ENCODE measurements at regions not wholly inside any gene's neighbourhood (a gene's known extent, or its start where the extent isn't known, plus 50 kb on each side); places are given as distances from the start of the nearest gene placed in this dataset.

DNA sequence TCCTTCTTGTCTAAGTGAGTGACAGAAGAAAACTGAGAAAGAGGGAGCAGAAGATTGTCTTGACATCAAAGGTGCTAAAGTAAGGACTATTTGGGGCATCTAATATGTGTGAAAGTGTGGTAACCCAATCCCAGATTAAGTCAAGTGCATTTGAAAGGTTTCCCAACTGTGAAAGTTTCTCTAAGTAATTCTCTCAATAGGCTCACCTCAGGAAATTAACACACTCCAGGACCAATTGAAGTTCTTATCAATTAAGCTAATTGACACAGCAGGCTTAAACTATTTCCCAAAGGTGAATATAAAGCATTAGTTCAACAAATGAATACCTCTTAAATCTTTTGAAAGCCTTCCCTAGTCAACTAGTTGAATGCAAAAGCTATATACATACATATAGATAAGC, 212.8 kb upstream of the FUT9 start:
- H2AFZ ChIP-seq (ENCODE audit: low read depth, low read length) = no peak overlapping the region
- no peak overlapping the region for H3K18ac ChIP-seq (ENCODE audit: low read depth in 1 of 2, low read length in 2 of 2)
- H4K8ac ChIP-seq (ENCODE audit: low read length) = no peak overlapping the region
- H3K9ac ChIP-seq (ENCODE audit: low read length) = no peak overlapping the region
- H2BK120ac ChIP-seq (ENCODE audit: low read depth, low read length) = no peak overlapping the region
- H3K4me2 ChIP-seq (ENCODE audit: low read length, poor library complexity, severe bottlenecking) = no peak overlapping the region
- H4K91ac ChIP-seq (ENCODE audit: low read length) = no peak overlapping the region
- no peak overlapping the region for H3K27ac ChIP-seq (ENCODE audit: low read length, poor library complexity, severe bottlenecking)
- H3K79me1 ChIP-seq (replicated peaks; ENCODE audit: low read length, poor library complexity, severe bottlenecking) = no peaks in the 10 kb centered on the region
- H3K36me3 ChIP-seq (ENCODE audit: control insufficient read depth in 1 of 2, insufficient read depth in 2 of 2, low read depth in 1 of 2, low read length in 2 of 2) = no peaks in the 10 kb centered on the region
- H3K27me3 ChIP-seq (ENCODE audit: control insufficient read depth in 1 of 2, insufficient read depth in 1 of 2, low read length in 2 of 2) = no peaks in the 10 kb centered on the region
- no peak overlapping the region for H3K4me3 ChIP-seq (ENCODE audit: insufficient read depth in 1 of 2, low read depth in 1 of 2, low read length in 2 of 2)
- H3K4ac ChIP-seq (ENCODE audit: low read depth in 1 of 2, low read length in 2 of 2) = no peak overlapping the region
- H3K14ac ChIP-seq (ENCODE audit: low read length in 2 of 2) = no peak overlapping the region
- H3K9me3 ChIP-seq (ENCODE audit: control insufficient read depth, low read length) = no peaks in the 10 kb centered on the region
- no peak overlapping the region for H3K23ac ChIP-seq (ENCODE audit: low read length in 2 of 2)
- H3K4me1 ChIP-seq (ENCODE audit: control insufficient read depth, insufficient read depth, low read depth, low read length) = no peaks in the 10 kb centered on the region
- DNase-seq = no peak
- no peak overlapping the region for H2BK12ac ChIP-seq (ENCODE audit: low read length in 2 of 2)
- H2BK15ac ChIP-seq (ENCODE audit: low read depth, poor library complexity, severe bottlenecking) = no peak overlapping the region
- no peak overlapping the region for H2AK5ac ChIP-seq (ENCODE audit: low read length, severe bottlenecking)
- H2BK5ac ChIP-seq (ENCODE audit: low read depth, low read length, poor library complexity, severe bottlenecking) = no peak overlapping the region

GRCh38 chr6:95803889-95804288, 211.9 kb upstream of the FUT9 start:
- Histone ChIP-seq H3K27me3 (ENCODE audit: control insufficient read depth in 1 of 2, insufficient read depth in 1 of 2, low read length in 2 of 2) (no peaks in the 10 kb centered on the region), H3K4ac (ENCODE audit: low read depth in 1 of 2, low read length in 2 of 2) (no peak overlapping the region), H2BK15ac (ENCODE audit: low read depth, poor library complexity, severe bottlenecking) (no peak overlapping the region), H3K4me2 (ENCODE audit: low read length, poor library complexity, severe bottlenecking) (no peak overlapping the region), H3K36me3 (ENCODE audit: control insufficient read depth in 1 of 2, insufficient read depth in 2 of 2, low read depth in 1 of 2, low read length in 2 of 2) (no peaks in the 10 kb centered on the region), H3K27ac (ENCODE audit: low read length, poor library complexity, severe bottlenecking) (no peak overlapping the region), H2BK5ac (ENCODE audit: low read depth, low read length, poor library complexity, severe bottlenecking) (no peak overlapping the region), H3K9ac (ENCODE audit: low read length) (no peak overlapping the region), H2AFZ (ENCODE audit: low read depth, low read length) (no peak overlapping the region), H3K79me1 (replicated peaks; ENCODE audit: low read length, poor library complexity, severe bottlenecking) (no peaks in the 10 kb centered on the region), H3K23ac (ENCODE audit: low read length in 2 of 2) (no peak overlapping the region), H2AK5ac (ENCODE audit: low read length, severe bottlenecking) (no peak overlapping the region), H3K14ac (ENCODE audit: low read length in 2 of 2) (no peak overlapping the region), H3K4me3 (ENCODE audit: insufficient read depth in 1 of 2, low read depth in 1 of 2, low read length in 2 of 2) (no peak overlapping the region), H3K9me3 (ENCODE audit: control insufficient read depth, low read length) (no peaks in the 10 kb centered on the region), H4K8ac (ENCODE audit: low read length) (no peak overlapping the region), H3K4me1 (ENCODE audit: control insufficient read depth, insufficient read depth, low read depth, low read length) (no peaks in the 10 kb centered on the region), H2BK120ac (ENCODE audit: low read depth, low read length) (no peak overlapping the region), H3K18ac (ENCODE audit: low read depth in 1 of 2, low read length in 2 of 2) (no peak overlapping the region), H4K91ac (ENCODE audit: low read length) (no peak overlapping the region), H2BK12ac (ENCODE audit: low read length in 2 of 2) (no peak overlapping the region)
- no peak for DNase-seq

DNA sequence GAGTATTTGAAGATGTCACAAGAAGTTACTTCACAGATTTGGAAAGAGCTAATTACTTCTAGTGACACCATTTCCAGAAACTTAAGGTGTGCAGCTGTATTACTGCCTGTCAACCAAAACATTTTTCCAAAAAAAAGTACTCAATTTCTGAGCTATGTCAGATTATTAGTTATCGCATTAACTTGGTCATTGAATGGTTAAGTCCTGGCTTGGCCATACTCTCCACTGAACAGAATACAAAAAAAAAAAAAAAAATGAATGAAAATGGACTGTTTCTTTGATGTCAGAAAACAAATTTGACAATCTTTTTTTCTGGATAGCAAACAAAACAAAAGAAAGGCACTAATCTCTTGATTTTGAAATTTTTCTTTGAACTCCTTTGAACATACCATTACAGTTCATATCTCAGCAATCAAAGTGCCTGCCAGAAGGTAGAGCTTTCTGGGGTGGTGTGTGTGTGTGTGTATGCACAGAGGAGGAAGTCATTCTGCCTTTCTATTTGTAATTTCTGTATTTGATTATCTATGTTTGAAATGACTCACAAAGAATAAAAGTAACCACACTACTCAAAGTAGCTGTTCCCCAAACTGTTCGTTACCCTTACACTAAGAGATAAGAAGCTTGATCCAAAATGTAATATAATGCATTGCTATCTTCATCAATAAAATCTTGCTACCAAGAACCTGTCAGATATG, 210.8 kb upstream of the FUT9 start:
- Histone ChIP-seq H3K4ac (ENCODE audit: low read depth in 1 of 2, low read length in 2 of 2) (no peak overlapping the region), H2BK15ac (ENCODE audit: low read depth, poor library complexity, severe bottlenecking) (no peak overlapping the region), H3K9ac (ENCODE audit: low read length) (no peak overlapping the region), H3K4me2 (ENCODE audit: low read length, poor library complexity, severe bottlenecking) (no peak overlapping the region), H2AFZ (ENCODE audit: low read depth, low read length) (no peak overlapping the region), H3K79me1 (replicated peaks; ENCODE audit: low read length, poor library complexity, severe bottlenecking) (no peaks in the 10 kb centered on the region), H3K9me3 (ENCODE audit: control insufficient read depth, low read length) (no peaks in the 10 kb centered on the region), H3K27ac (ENCODE audit: low read length, poor library complexity, severe bottlenecking) (no peak overlapping the region), H3K27me3 (ENCODE audit: control insufficient read depth in 1 of 2, insufficient read depth in 1 of 2, low read length in 2 of 2) (no peaks in the 10 kb centered on the region), H2BK120ac (ENCODE audit: low read depth, low read length) (no peak overlapping the region), H3K4me1 (ENCODE audit: control insufficient read depth, insufficient read depth, low read depth, low read length) (no peaks in the 10 kb centered on the region), H3K18ac (ENCODE audit: low read depth in 1 of 2, low read length in 2 of 2) (no peak overlapping the region), H2AK5ac (ENCODE audit: low read length, severe bottlenecking) (no peak overlapping the region), H2BK12ac (ENCODE audit: low read length in 2 of 2) (no peak overlapping the region), H4K91ac (ENCODE audit: low read length) (no peak overlapping the region), H3K4me3 (ENCODE audit: insufficient read depth in 1 of 2, low read depth in 1 of 2, low read length in 2 of 2) (no peak overlapping the region), H3K14ac (ENCODE audit: low read length in 2 of 2) (no peak overlapping the region), H4K8ac (ENCODE audit: low read length) (no peak overlapping the region), H3K36me3 (ENCODE audit: control insufficient read depth in 1 of 2, insufficient read depth in 2 of 2, low read depth in 1 of 2, low read length in 2 of 2) (no peaks in the 10 kb centered on the region), H3K23ac (ENCODE audit: low read length in 2 of 2) (no peak overlapping the region), H2BK5ac (ENCODE audit: low read depth, low read length, poor library complexity, severe bottlenecking) (no peak overlapping the region)
- 100% methylated on average over 1 of the region's 2 CpGs for WGBS
- DNase-seq = no peak

GRCh38 chr6:95805699-95806098, 210.1 kb upstream of the FUT9 start:
- H3K27me3 ChIP-seq (ENCODE audit: control insufficient read depth in 1 of 2, insufficient read depth in 1 of 2, low read length in 2 of 2) = no peaks in the 10 kb centered on the region
- H4K8ac ChIP-seq (ENCODE audit: low read length) = no peak overlapping the region
- H2AK5ac ChIP-seq (ENCODE audit: low read length, severe bottlenecking) = no peak overlapping the region
- H2BK5ac ChIP-seq (ENCODE audit: low read depth, low read length, poor library complexity, severe bottlenecking) = no peak overlapping the region
- H4K91ac ChIP-seq (ENCODE audit: low read length) = no peak overlapping the region
- H2BK120ac ChIP-seq (ENCODE audit: low read depth, low read length) = no peak overlapping the region
- no peak overlapping the region for H3K18ac ChIP-seq (ENCODE audit: low read depth in 1 of 2, low read length in 2 of 2)
- H3K36me3 ChIP-seq (ENCODE audit: control insufficient read depth in 1 of 2, insufficient read depth in 2 of 2, low read depth in 1 of 2, low read length in 2 of 2) = no peaks in the 10 kb centered on the region
- no peak for DNase-seq
- no peak overlapping the region for H2BK15ac ChIP-seq (ENCODE audit: low read depth, poor library complexity, severe bottlenecking)
- H2BK12ac ChIP-seq (ENCODE audit: low read length in 2 of 2) = no peak overlapping the region
- H3K27ac ChIP-seq (ENCODE audit: low read length, poor library complexity, severe bottlenecking) = no peak overlapping the region
- no peak overlapping the region for H3K4ac ChIP-seq (ENCODE audit: low read depth in 1 of 2, low read length in 2 of 2)
- no peaks in the 10 kb centered on the region for H3K9me3 ChIP-seq (ENCODE audit: control insufficient read depth, low read length)
- no peak overlapping the region for H2AFZ ChIP-seq (ENCODE audit: low read depth, low read length)
- no peak overlapping the region for H3K4me3 ChIP-seq (ENCODE audit: insufficient read depth in 1 of 2, low read depth in 1 of 2, low read length in 2 of 2)
- H3K23ac ChIP-seq (ENCODE audit: low read length in 2 of 2) = no peak overlapping the region
- no peaks in the 10 kb centered on the region for H3K79me1 ChIP-seq (replicated peaks; ENCODE audit: low read length, poor library complexity, severe bottlenecking)
- H3K4me1 ChIP-seq (ENCODE audit: control insufficient read depth, insufficient read depth, low read depth, low read length) = no peaks in the 10 kb centered on the region
- no peak overlapping the region for H3K9ac ChIP-seq (ENCODE audit: low read length)
- no peak overlapping the region for H3K14ac ChIP-seq (ENCODE audit: low read length in 2 of 2)
- H3K4me2 ChIP-seq (ENCODE audit: low read length, poor library complexity, severe bottlenecking) = no peak overlapping the region

Measured in mesenchymal stem cell (in vitro differentiated cells and primary cell).